GM12878 (cell line): ENCODE measurements at regions not wholly inside any gene's neighbourhood (a gene's known extent, or its start where the extent isn't known, plus 50 kb on each side); places are given as distances from the start of the nearest gene placed in this dataset.

ENCODE experiments used
- ATAC-seq: fragments of 200-7000 bp; cut with Tn5 transposase; 3 replicates; pipeline ENCODE4 v1.9.1; 2020; ENCODE audit warnings: mild to moderate bottlenecking, moderate library complexity
- BruUV-seq: library from RNA; stranded (reverse); fragments of 400-500 nt; replicated peaks from 2 replicates; lab custom pipeline; 2021; lab: Mats Ljungman, UMichigan
- CTCF ChIA-PET: fragments of 300-600 bp; sonication (Branson Sonifier 250); formaldehyde crosslinking; extraction: SDS; loops from one replicate; lab custom pipeline; 2021; ENCODE audit warnings: inconsistent platforms; lab: Yijun Ruan, JAX
- POLR2A ChIA-PET: fragments of 350-600 bp; formaldehyde crosslinking; extraction: SDS; loops from one replicate; lab custom pipeline; 2021; ENCODE audit warnings: inconsistent platforms; lab: Charles Lee
- RAD21 ChIA-PET: fragments of 300-600 bp; sonication (Branson Sonifier 250); formaldehyde crosslinking; loops from one replicate; lab custom pipeline; 2023; ENCODE audit warnings: antibody characterized with exemption; ENCODE audit not compliant: unreplicated experiment; lab: Charles Lee
- SMC1A ChIA-PET: fragments of 300-600 bp; sonication (Branson Sonifier 250); formaldehyde crosslinking; loops from one replicate; lab custom pipeline; 2023; ENCODE audit not compliant: unreplicated experiment, uncharacterized antibody; lab: Charles Lee
- DNase-seq: peaks from one replicate; pipeline ENCODE4 v3.0.0-alpha.2; 2011; ENCODE audit warnings: low read depth, low spot score
- FAIRE-seq: peaks from 3 replicates; lab custom pipeline; 2011; peaks lifted over from hg19 to GRCh38; lab: Jason Lieb, UNC
- H2AFZ ChIP-seq: 2 replicates; pipeline ENCODE4 v1.6.0; 2011; ENCODE audit warnings: low read depth, low read length, control low read depth; ENCODE audit not compliant: control insufficient read depth
- H3K27ac ChIP-seq: 2 replicates; pipeline ENCODE4 v1.5.1; 2011; ENCODE audit warnings: control low read depth; ENCODE audit not compliant: control insufficient read depth, insufficient read depth
- H3K27me3 ChIP-seq, 2 experiments: replicated peaks in 1 of 2; 2 replicates each; pipeline versions ENCODE4 v1.6.0 to v1.6.1; 2011; ENCODE audit warnings: low read length in 1 of 2; ENCODE audit not compliant: control insufficient read depth in 2 of 2, insufficient read depth in 2 of 2
- H3K36me3 ChIP-seq, 2 experiments: 2 replicates each; pipeline ENCODE4 v1.5.1; 2011; ENCODE audit warnings: low read length in 1 of 2; ENCODE audit not compliant: control insufficient read depth in 2 of 2, insufficient read depth in 2 of 2
- H3K4me1 ChIP-seq: 2 replicates; pipeline ENCODE4 v1.6.1; 2011; ENCODE audit warnings: mild to moderate bottlenecking, low read length, moderate library complexity, mixed read lengths; ENCODE audit not compliant: control insufficient read depth, insufficient read depth
- H3K4me2 ChIP-seq: 2 replicates; pipeline ENCODE4 v1.6.0; 2011; ENCODE audit warnings: control low read depth; ENCODE audit not compliant: control insufficient read depth, insufficient read depth
- H3K4me3 ChIP-seq: fragments of 200-600 bp; sonication (generic); 2 replicates; pipeline ENCODE4 v1.5.1; 2016
- H3K79me2 ChIP-seq: 2 replicates; pipeline ENCODE4 v1.6.0; 2011; ENCODE audit warnings: low read length; ENCODE audit not compliant: control insufficient read depth, insufficient read depth
- H3K9ac ChIP-seq: 2 replicates; pipeline ENCODE4 v1.8.0; 2011; ENCODE audit warnings: low read length, control low read depth, mixed read lengths; ENCODE audit not compliant: control insufficient read depth, insufficient read depth
- H3K9me3 ChIP-seq: replicated peaks from 3 replicates; pipeline ENCODE4 v1.5.1; 2011; ENCODE audit warnings: mild to moderate bottlenecking, low read length; ENCODE audit not compliant: control insufficient read depth, insufficient read depth
- H4K20me1 ChIP-seq: 2 replicates; pipeline ENCODE4 v1.6.0; 2011; ENCODE audit not compliant: control insufficient read depth, insufficient read depth
- CHD4 ChIP-seq: fragments of 200-600 bp; sonication (generic); IDR thresholded peaks from 2 replicates; pipeline ENCODE4 v1.6.1; 2016; ENCODE audit warnings: mild to moderate bottlenecking
- ESRRA ChIP-seq: IDR thresholded peaks from 2 replicates; pipeline ENCODE4 v1.6.1; 2012; ENCODE audit warnings: mild to moderate bottlenecking, low read length, improper control_type of control experiment
- MXI1 ChIP-seq: fragments of 150-350 bp; IDR thresholded peaks from 2 replicates; pipeline ENCODE4 v1.6.1; 2011; ENCODE audit warnings: low read depth, mild to moderate bottlenecking, inconsistent platforms, low read length, improper control_type of control experiment
- MYC ChIP-seq: IDR thresholded peaks from 2 replicates; pipeline ENCODE4 v1.6.1; 2011; ENCODE audit warnings: mild to moderate bottlenecking, low read length, moderate library complexity, inconsistent platforms; ENCODE audit not compliant: insufficient read depth, insufficient replicate concordance, insufficient read length, severe bottlenecking
- RCOR1 ChIP-seq: conservative IDR thresholded peaks from 2 replicates; pipeline ENCODE4 v1.6.1; 2012; ENCODE audit warnings: low read depth, low read length, improper control_type of control experiment
- SMAD5 ChIP-seq: IDR thresholded peaks from 2 replicates; pipeline ENCODE4 v1.6.1; 2016; ENCODE audit warnings: antibody characterized with exemption, low read depth
- ZBED1 ChIP-seq: IDR thresholded peaks from 2 replicates; pipeline ENCODE4 v1.6.1; 2016; ENCODE audit warnings: borderline replicate concordance
- WGBS: methylation state at CpG from one replicate; pipeline ENCODE4 v1.1.6; 2016; ENCODE audit warnings: low lambda C conversion rate; ENCODE audit not compliant: insufficient replicate concordance, insufficient coverage; ENCODE audit errors: missing lambda C conversion rate; 5-methylcytosine and 5-hydroxymethylcytosine counted together
- in situ Hi-C: fragments of 300-500 bp; cut with MboI; formaldehyde crosslinking; loops from 9 replicates; pipeline ENCODE4 v1.14.3; 2018; ENCODE audit warnings: mixed read lengths
- intact Hi-C: fragments of 100-400 bp; cut with micrococcal nuclease; formaldehyde crosslinking; loops from one replicate; pipeline ENCODE4 v1.14.2; 2022; ENCODE audit not compliant: unreplicated experiment
- TF ChIP-seq, protein P1 (sequence below): fragments of 450-650 bp; IDR thresholded peaks from 2 replicates; pipeline ENCODE4 v1.6.1; 2016; ENCODE audit warnings: mild to moderate bottlenecking, moderate library complexity, borderline replicate concordance
- TF ChIP-seq, protein P2 (sequence below): fragments of 450-650 bp; formaldehyde crosslinking; IDR thresholded peaks from 2 replicates; pipeline ENCODE4 v1.5.0; 2022; ENCODE audit warnings: mild to moderate bottlenecking, missing genetic modification characterization
- TF ChIP-seq, protein P3 (sequence below): fragments of 450-650 bp; IDR thresholded peaks from 2 replicates; pipeline ENCODE4 v1.6.1; 2014; ENCODE audit warnings: mild to moderate bottlenecking
- TF ChIP-seq, protein P4 (sequence below): fragments of 450-650 bp; IDR thresholded peaks from 2 replicates; pipeline ENCODE4 v1.6.1; 2016; ENCODE audit warnings: mild to moderate bottlenecking

DNA sequence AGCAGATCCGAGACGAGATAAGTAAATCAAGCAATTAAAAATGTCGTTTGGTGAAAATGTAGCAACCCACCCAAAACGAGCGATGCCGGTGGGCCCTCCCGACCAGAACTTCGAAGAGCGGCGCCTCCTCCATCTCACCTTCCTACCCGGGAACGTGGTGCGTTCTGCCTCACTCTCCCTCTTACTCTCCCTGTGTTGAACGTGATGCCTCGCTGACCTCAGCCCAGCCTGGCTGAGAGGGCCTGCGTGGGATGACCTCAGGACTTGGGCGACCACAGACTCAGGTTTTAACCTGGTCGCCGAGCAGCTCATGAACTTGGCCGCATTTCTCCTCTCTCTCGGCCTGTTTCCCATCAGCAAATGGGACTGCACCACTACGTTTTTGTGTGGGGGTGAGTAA is 69.7 kb upstream of the RPL38 start:
- DNase-seq (no peak), FAIRE-seq (no peak), ATAC-seq (no peak)
- WGBS, result 39% methylated on average over 22 of the region's 22 CpGs
- H3K9me3 ChIP-seq, result no peaks in the 10 kb centered on the region
- no peaks in the 10 kb centered on the region for H3K4me1 ChIP-seq
- H3K27ac ChIP-seq, result no peak overlapping the region
- no peak for TF ChIP-seq ZBED1
- TF ChIP-seq, protein P1, sequence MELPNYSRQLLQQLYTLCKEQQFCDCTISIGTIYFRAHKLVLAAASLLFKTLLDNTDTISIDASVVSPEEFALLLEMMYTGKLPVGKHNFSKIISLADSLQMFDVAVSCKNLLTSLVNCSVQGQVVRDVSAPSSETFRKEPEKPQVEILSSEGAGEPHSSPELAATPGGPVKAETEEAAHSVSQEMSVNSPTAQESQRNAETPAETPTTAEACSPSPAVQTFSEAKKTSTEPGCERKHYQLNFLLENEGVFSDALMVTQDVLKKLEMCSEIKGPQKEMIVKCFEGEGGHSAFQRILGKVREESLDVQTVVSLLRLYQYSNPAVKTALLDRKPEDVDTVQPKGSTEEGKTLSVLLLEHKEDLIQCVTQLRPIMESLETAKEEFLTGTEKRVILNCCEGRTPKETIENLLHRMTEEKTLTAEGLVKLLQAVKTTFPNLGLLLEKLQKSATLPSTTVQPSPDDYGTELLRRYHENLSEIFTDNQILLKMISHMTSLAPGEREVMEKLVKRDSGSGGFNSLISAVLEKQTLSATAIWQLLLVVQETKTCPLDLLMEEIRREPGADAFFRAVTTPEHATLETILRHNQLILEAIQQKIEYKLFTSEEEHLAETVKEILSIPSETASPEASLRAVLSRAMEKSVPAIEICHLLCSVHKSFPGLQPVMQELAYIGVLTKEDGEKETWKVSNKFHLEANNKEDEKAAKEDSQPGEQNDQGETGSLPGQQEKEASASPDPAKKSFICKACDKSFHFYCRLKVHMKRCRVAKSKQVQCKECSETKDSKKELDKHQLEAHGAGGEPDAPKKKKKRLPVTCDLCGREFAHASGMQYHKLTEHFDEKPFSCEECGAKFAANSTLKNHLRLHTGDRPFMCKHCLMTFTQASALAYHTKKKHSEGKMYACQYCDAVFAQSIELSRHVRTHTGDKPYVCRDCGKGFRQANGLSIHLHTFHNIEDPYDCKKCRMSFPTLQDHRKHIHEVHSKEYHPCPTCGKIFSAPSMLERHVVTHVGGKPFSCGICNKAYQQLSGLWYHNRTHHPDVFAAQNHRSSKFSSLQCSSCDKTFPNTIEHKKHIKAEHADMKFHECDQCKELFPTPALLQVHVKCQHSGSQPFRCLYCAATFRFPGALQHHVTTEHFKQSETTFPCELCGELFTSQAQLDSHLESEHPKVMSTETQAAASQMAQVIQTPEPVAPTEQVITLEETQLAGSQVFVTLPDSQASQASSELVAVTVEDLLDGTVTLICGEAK, result no peak
- no peak for TF ChIP-seq MYC
- TF ChIP-seq RCOR1, result no peak
- TF ChIP-seq, protein P2, sequence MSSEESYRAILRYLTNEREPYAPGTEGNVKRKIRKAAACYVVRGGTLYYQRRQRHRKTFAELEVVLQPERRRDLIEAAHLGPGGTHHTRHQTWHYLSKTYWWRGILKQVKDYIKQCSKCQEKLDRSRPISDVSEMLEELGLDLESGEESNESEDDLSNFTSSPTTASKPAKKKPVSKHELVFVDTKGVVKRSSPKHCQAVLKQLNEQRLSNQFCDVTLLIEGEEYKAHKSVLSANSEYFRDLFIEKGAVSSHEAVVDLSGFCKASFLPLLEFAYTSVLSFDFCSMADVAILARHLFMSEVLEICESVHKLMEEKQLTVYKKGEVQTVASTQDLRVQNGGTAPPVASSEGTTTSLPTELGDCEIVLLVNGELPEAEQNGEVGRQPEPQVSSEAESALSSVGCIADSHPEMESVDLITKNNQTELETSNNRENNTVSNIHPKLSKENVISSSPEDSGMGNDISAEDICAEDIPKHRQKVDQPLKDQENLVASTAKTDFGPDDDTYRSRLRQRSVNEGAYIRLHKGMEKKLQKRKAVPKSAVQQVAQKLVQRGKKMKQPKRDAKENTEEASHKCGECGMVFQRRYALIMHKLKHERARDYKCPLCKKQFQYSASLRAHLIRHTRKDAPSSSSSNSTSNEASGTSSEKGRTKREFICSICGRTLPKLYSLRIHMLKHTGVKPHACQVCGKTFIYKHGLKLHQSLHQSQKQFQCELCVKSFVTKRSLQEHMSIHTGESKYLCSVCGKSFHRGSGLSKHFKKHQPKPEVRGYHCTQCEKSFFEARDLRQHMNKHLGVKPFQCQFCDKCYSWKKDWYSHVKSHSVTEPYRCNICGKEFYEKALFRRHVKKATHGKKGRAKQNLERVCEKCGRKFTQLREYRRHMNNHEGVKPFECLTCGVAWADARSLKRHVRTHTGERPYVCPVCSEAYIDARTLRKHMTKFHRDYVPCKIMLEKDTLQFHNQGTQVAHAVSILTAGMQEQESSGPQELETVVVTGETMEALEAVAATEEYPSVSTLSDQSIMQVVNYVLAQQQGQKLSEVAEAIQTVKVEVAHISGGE (CRISPR knock-in tag), result no peak
- TF ChIP-seq CHD4, result no peak
- TF ChIP-seq, protein P3, sequence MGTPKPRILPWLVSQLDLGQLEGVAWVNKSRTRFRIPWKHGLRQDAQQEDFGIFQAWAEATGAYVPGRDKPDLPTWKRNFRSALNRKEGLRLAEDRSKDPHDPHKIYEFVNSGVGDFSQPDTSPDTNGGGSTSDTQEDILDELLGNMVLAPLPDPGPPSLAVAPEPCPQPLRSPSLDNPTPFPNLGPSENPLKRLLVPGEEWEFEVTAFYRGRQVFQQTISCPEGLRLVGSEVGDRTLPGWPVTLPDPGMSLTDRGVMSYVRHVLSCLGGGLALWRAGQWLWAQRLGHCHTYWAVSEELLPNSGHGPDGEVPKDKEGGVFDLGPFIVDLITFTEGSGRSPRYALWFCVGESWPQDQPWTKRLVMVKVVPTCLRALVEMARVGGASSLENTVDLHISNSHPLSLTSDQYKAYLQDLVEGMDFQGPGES, result no peak
- TF ChIP-seq ESRRA, result no peak
- TF ChIP-seq, protein P4, sequence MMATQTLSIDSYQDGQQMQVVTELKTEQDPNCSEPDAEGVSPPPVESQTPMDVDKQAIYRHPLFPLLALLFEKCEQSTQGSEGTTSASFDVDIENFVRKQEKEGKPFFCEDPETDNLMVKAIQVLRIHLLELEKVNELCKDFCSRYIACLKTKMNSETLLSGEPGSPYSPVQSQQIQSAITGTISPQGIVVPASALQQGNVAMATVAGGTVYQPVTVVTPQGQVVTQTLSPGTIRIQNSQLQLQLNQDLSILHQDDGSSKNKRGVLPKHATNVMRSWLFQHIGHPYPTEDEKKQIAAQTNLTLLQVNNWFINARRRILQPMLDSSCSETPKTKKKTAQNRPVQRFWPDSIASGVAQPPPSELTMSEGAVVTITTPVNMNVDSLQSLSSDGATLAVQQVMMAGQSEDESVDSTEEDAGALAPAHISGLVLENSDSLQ, result no peak
- no peak for TF ChIP-seq SMAD5
- TF ChIP-seq MXI1, result no peak
- H4K20me1 ChIP-seq, result no peaks in the 10 kb centered on the region
- H3K4me2 ChIP-seq, result no peak overlapping the region
- ChIA-PET CTCF (no interaction called here), POLR2A (no interaction called here), RAD21 (no interaction called here), SMC1A (no interaction called here)
- intact Hi-C loops (no loop called here), in situ Hi-C loops (no loop called here)
- no TSS peak for BruUV-seq
- no peak overlapping the region for H3K9ac ChIP-seq
- peaks cover 2 to 6% of the 10 kb centered on the region in 2 experiments for H3K27me3 ChIP-seq
- H3K36me3 ChIP-seq, result no peaks in the 10 kb centered on the region
- no peak overlapping the region for H3K4me3 ChIP-seq
- no peaks in the 10 kb centered on the region for H3K79me2 ChIP-seq
- no peak overlapping the region for H2AFZ ChIP-seq
